NCI-H82 treated with DMSO at 0.1 percent for 48 hours (cell line): ENCODE measurements at regions not wholly inside any gene's neighbourhood (a gene's known extent, or its start where the extent isn't known, plus 50 kb on each side); places are given as distances from the start of the nearest gene placed in this dataset.

Experiments
- DNase-seq: peaks from one replicate; lab custom pipeline; 2025; ENCODE audit not compliant: unreplicated experiment; lab: John Stamatoyannopoulos, UW

DNA sequence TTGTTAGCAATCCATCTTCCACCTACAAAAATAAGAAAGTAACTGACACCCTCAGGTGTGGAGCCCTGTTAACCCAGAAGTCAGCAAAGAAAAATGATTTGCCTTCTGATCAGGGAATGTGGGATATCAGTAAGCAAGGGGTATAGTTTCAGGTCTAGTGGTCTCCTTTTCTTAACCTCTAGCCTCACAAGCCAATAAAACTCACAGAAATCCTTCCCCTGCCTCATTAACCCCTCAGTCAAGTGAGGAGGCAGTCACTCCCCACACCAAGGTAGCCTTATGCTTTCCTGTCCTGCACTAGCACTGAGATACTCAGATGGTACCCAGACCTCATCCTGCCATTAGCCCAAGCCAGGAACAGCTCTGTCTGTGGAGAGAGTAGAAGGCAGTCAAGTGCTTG lies 103.4 kb upstream of the VASH1 start:
- DNase-seq = no peak

DNA sequence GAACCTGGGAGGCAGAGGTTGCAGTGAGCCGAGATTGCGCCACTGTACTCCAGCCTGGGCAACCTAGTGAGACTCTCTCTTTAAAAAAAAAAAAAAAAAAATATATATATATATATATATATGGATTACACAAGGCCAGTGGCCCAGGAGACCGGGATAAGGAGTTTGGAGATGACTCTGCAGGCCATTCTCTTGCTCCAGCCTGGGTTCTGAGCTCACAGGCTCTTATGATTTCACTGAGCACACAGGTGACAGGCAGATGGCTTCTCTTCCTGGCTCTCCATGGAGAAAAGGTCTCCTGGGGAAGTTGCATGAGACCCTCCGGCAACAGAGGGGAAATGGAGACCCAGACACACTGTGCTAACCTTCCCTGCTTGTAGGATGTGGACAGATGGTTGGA lies 98.7 kb upstream of the VASH1 start:
- no peak for DNase-seq

DNA sequence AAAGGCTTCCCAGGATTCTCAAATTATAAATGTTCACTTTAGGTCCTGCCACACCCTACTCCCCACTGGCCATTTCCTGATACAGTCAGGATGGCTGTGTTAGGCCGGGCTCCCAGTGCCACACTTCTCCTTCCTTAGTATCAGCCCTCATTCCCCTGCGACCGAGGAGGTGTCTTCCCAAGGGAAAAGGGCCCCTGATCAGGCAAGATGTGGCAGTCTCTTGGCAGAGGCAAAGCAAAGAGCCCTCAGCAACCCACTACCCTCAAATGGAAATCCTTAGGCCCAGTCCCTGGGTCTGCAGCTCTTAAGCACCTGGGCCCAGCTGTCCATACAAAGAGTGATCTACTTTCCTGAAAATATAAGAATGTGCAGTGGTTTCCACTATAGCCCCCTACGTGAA lies 96.5 kb upstream of the VASH1 start:
- no peak for DNase-seq

DNA sequence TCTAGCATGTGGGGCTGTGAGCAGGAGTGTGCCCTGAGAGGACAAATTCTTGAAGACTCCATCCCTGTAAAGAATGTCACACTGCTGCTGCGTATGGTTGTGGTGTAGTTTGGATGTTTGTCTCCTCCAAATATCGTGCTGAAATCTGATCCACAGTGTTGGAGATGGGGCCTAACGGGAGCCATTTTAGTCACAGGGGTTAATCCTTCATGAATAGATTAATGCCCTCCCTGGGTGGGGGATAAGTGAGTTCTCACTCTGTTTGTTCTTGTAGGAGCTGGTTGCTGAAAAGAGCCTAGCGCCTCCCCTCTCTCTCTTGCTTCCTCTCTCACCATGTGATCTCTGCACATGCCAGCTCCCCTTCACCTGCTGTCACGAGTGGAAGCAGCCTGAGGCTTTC lies 94.5 kb upstream of the VASH1 start:
- DNase-seq = peak; percentile 19

DNA sequence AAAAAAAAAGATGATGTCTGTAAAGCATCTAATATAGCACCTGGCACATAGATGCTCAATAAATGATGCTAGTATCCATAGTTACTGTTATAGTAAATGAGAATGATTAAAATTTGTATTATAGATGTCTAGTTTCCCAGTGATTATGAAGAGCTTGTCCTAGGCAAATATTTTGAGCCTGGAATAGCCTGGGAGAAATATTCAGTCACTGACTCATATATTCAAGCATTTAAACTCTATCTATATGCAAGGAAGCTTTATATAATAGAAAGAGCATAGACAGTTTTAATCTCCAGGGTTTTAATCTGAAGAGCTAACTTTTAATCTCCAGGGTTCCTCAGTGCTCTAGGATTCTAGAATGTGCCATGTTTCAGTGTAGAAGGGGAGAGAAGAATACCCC lies 91.5 kb upstream of the VASH1 start:
- no peak for DNase-seq

DNA sequence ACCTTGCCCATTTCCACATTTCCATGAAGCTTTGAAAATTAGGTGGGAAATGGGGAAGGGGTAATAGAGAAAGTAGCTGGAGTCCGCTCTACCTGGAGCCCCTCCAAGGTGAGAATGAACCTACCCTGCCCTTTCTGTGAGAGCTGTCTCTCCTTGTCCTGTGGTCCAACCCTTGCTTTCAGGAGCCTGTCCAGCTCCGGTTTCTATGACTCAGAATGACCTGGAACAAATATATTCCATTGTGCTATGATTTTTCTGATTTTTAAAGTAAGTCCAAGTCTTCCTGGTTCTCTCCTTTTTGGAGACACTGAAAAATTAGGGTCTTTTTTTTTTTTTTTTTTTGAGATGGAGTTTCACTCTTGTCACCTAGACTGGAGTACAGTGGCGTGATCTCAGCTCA lies 89.1 kb upstream of the VASH1 start:
- DNase-seq = no peak

DNA sequence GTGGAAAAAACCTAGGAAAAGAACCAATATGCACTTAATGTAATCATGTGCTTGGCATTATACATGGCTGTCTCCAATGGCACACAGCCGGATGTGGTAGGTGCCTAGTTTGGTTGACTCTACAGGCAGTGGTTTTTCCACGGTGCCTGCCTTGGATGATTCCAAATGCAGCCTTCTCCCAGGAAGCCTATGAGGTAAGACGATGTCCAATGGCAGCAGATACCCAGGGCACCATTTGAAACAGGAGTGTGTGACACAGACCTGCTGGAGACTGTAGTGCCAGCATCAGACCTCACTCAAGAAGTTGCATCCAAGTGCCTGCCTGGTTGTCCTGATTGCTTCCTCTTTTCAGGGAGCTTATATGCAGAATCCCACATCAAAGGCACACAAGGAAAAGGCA lies 88.0 kb upstream of the VASH1 start:
- no peak for DNase-seq

DNA sequence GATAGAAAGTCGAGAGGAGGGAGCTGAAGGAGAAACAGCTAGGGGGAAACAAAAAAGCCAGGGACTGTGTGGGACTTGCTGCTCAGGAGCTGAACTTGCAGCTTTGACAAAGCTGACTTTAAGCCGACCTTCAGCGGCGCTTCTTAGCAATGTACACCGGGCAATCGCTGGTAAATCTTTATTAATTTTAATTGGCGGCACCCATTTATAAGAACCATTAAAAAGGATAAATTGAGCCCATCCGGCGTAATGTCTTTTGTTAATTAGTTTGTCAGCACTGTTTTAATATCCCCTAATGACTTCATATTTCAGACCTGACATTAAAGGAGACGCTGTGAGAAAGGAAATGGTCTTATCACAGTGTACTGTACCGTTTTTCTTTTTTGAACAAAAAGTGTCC lies 86.2 kb upstream of the VASH1 start:
- no peak for DNase-seq

DNA sequence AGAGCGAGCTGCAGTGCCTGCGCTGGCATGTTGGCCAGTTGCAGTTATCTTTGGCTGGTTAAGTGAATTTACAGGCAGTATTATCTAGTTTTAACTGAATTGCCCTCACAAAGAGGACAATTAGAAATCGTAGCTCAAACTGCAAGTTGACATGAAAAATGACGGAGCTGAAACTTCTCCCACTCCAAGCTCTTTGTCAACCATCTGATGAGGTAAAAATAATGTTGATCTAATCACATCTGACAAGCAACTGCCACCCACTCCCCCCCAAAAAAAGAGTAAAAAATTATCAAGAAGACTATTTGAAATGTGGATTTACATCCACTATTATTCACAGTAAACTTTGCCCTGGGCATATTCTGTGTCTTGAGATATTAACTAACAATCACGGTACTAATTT lies 84.7 kb upstream of the VASH1 start:
- DNase-seq = no peak

DNA sequence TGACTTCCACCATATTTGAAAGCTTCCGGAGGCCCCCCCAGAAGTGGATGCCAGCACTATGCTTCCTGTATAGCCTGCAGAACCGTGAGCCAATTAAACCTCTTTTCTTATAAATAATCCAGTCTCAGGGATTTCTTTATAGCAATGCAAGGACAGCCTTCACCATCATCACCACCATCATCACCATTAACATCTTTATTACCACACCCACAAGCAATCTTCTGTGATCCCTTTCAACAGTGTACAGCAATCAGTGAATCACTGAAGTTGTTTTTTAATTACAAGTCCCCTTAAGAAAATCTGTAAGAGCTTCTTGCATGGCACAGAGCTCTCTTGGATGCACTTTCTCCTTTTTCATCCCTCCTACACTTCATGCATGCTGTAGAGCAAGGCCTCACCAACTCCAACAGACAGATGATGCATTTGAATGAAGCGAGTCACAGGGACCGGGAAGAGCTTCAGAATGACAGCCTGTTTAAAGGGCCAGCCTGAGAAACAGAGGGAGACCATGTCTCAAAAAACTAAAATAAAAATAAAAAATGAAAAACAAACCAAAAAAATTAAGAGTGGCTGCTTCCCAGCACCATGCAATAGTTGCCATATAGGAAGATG lies 83.6 kb upstream of the VASH1 start:
- DNase-seq = no peak

DNA sequence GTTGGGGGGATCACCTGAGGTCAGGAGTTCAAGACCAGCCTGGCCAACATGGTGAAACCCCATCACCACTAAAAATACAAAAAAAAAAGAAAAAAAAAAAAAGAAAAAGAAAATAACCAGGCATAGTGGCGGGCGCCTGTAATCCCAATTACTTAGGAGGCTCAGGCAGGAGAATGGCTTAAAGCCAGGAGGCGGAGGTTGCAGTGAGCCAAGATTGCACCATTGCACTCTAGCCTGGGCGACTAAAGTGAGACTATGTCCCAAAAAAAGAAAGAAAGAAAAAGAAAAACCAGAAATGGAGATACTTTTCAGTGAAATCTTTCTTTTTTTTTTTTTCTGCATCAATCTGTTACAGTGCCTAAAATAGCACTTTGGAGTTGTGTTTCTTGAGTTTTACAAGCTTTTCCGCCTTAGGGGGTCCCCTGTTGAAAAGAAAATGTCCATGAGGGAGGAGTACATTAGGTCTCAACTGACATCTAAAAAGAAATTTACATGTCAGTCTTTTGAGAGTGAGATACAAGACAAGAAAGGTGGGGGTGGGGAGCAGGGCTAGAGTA lies 82.9 kb upstream of the VASH1 start:
- DNase-seq = no peak

DNA sequence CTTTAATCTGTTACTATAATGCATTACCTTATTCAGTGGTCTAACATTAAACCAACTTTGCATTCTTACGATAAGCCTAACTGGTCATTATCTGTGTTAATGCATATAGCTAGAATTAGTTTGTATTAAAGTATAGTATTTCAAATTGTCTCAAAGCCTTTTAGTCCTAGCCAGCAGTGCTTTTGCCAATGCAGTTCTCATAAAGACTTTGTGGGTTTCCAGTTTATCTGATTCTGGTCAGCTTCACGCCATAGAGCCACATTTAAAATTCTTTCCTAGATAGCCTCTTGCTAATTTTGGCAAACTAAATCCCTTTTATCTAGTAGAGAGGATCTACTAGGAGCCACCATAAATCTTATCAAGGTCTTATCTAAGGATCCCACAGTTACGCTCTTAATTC lies 78.9 kb upstream of the VASH1 start:
- no peak for DNase-seq

DNA sequence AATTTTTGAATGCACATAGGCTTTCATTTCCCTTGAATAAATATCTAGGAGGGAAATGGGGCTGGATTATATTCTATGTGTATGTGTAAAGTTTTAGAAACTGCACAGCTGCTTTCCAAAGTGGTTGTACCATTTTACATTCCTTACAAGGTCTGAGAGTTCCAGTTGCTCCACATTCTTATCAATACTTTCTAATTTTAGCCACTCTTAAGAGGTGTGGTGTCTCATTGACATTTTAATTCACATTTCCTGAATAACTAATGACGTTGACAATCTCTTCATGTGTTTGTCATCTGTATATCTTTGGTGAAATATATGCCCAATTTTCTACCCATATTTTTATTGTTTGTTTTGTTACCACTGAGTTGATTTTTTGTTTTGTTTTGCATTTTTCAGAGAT lies 74.6 kb upstream of the VASH1 start:
- DNase-seq = no peak

DNA sequence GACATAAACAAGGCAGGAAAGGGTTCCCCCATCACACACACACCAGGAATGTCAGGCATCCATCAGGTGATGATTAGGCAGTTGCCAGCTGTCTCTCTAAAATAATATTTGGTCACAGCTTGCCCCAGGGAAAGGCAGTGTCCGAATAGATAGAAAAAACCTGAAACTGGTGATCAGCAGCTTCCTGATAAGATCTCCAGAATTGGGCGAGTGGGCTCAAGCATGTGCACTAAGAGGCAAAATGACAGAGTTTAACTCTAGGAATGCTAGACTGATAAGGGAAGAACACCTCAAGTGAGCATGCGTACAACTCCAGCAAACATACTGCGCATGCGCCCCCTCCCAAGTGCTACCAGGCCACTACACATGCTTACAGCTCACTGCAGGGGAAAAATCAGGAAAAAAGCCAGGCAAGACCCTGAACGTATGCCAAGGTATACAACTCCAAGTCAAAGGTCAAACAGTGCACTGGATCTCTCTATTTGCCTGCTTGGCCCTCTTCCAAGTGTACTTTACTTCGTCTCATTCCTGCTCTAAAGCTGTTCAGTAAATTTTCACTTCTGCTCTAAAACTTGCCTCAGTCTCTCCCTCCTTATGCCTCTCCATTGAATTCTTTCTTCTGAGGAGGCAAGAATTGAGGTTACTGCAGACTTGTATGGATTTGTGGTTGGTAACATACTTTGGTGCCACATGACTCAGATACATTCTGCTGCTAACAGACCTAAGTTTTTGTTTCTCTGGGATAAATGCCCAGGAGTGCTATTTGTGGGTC lies 73.5 kb upstream of the VASH1 start:
- no peak for DNase-seq

DNA sequence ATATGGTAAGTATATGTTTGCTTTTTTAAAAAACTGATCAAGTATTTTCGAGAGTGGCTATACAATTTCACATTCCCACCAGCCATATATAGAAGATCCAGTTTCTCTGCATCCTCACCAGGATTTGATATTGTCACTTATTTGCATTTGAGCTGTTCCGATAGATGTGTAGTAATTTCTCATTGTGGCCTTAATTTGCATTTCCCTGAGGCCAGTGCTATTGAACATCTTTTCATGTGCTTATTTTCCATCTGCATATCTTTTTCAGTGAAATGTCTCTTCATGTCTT lies 72.9 kb upstream of the VASH1 start:
- no peak for DNase-seq

DNA sequence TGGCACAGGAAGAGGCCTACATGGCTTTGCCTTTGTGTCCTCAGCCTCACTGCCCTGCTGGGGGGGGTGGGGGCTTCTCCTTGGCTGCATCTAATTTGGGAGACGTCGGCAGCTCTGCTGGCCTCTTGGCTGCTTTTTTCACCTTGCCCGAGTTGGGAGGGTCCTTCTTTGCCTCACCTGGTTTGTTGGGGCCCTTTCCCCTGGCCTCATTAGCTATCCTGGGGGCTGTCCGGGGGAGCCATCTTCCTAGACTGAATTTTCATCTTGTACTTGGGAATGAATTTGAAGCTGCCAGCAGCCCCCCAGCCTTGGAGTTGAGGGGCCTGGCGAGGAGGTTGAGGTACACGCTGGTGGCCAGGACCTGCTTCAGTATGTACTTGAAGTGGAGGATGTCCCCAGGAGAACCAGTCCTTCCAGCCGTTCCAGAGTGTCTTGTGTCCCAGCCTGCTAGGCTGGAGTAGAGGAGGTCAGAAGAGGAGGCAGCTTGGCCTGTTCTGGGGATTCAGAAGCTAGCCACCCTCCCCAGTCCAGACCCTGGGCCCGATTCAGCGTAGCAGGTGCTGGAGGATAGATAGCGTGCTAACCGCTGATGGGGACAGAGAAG lies 70.7 kb upstream of the VASH1 start:
- no peak for DNase-seq

DNA sequence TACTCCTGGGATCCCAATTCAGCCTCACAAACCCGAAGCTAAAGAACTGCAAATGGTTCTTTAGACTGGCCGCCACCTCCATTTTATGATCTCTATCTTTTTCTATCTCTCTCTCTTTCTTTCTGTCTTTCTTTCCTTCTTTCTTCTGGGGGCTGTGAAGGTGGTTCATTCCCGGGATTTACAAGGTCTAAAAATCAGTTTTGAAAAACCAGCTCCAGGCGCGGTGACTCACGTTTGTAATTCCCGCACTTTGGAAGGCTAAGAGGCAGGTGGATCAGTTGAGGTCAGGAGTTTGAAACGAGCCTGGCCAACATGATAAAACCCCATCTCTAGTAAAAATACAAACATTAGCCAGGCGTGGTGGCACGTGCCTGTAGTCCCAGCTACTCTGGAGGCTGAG lies 67.2 kb upstream of the VASH1 start:
- DNase-seq = no peak

DNA sequence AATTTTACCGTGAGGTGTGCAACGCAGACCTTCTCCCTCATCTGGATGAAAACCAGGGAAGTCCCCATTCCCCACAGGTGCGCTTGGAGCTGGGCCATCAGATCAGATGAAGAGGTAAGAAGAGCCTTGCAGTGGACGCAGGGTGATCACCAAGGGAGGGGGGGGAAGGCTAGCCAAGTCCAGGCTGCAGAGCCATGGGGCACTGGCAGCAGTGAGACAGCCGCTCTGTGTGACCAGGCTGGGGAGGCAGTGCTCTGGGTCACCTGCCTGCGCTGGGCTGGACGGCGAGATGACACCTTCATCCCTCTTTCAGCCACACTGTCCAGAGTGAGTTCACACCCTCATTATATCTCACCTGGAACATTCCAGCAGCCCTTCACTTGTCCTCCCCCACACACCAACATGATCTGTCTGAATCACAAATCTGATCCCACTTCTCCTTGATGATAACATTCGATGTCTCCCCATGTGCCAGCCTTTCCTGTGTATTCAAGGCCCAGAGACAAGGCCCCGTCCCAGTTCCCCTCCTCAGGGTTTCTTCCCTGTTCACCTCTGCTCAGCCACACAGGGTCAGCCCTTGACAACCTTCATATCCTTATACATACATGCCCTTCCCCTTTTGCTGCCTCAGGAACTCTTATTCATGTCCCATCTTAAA lies 65.9 kb upstream of the VASH1 start:
- no peak for DNase-seq

DNA sequence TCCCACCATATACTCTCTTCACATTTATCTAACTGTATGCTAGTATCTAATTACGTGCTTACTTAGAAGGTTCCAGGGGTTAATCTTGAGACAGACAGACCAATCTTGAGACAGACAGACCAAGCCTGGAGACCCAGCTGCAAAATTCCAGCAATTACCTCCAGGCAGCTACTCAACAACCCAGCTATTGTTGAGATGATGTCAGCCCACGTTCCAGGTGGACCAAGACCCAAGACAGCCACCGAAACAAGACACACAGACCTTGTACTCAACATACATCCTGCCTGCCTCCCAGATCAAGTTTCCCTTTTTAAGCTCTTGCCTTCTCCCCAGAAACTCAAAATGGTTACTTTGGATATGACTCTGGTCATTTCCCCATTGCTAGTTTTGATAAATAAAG lies 64.9 kb upstream of the VASH1 start:
- DNase-seq = no peak

DNA sequence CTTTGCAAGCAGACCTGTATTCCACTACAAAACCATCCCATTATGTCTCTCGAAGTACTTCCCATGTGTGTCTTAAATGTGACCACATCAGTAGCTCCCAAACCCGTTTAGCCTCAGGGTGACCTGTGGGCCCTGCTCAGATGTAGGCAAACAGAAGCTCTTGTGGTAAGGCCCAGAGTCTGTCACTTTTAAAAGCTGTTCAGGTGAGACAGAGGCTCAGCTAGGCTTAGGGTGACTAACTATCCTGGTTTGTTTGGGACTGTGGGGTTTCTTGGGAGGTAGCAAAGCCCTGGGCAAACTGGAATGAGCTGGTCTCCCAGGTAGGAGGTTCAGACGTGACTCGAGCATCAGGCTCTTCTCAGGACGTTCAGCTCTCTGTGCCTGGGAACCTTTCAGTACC lies 64.5 kb upstream of the VASH1 start:
- DNase-seq = no peak

DNA sequence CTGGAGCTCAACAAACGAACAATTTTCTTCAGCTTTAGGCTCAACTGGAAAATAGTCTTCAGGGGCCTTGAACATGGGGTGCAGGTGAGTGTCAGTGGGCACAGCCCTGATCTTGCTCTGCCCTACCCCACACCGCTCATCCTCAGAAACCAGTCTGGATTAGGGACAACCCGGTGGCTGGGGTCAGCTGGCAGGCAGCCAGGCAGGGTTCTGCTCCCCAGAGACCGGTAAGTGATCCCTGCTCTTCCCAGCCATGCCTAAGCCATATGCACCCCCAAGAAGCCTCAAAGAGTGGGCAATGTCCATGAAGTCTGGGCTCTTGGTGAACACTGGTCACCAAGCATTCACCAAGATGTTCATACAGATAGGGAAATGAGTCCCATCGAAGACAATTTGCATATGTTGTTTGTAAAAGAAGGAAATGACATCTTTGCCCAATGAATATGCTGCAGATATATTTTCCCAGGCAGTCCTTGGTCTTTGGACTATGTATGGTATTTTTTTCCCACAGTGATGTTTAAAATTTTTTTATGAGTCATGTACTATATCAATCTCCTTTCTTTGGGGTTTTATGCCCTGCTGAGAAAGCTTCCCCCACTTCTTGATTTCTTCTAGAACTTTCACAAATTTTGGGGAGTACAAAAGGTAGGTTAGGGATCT lies 63.9 kb upstream of the VASH1 start:
- DNase-seq = peak; percentile 3

DNA sequence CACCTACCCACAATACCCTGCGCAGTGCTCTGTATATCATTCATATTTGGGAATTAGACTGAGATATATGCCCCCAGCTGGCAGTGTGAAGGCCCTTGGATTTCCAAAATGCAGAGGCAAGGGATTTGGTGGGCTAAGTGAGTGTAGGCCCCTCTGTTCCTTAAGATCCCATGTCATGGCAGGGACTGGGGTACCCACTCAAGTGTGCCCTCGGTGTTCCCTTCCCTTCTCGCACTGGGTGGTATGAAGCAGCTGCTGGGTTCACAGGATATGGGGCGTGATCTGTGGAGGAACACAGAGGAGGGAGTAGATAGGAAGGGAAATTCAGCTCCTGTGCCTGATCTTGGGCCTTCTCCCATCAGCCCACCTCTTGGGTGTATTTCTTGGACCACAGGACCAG lies 63.1 kb upstream of the VASH1 start:
- DNase-seq = no peak
